ENCODE measurements at regions not wholly inside any gene's neighbourhood (a gene's known extent, or its start where the extent isn't known, plus 50 kb on each side); places are given as distances from the start of the nearest gene placed in this dataset.
A peak's percentile ranks its signal among the peaks of the same experiment; 100 is the strongest.

GRCh38 chr11:130601141-130601540 lies 152.7 kb downstream of the ADAMTS15 start:
- Histone ChIP-seq H3K9me3 (no peaks in the 10 kb centered on the region), H3K27me3 (no peaks in the 10 kb centered on the region), H3K4me3 (no peak overlapping the region), H3K4me1 (peaks cover 5% of the 10 kb centered on the region), H3K27ac (no peak overlapping the region), H3K36me3 (no peaks in the 10 kb centered on the region)
- peak; percentile 71 for ATAC-seq
- no peak for DNase-seq
- no peak for TF ChIP-seq CTCF (IDR thresholded peaks at IDR 0.05)
- intact Hi-C loops (cut with DNase I): no loop called here

DNA sequence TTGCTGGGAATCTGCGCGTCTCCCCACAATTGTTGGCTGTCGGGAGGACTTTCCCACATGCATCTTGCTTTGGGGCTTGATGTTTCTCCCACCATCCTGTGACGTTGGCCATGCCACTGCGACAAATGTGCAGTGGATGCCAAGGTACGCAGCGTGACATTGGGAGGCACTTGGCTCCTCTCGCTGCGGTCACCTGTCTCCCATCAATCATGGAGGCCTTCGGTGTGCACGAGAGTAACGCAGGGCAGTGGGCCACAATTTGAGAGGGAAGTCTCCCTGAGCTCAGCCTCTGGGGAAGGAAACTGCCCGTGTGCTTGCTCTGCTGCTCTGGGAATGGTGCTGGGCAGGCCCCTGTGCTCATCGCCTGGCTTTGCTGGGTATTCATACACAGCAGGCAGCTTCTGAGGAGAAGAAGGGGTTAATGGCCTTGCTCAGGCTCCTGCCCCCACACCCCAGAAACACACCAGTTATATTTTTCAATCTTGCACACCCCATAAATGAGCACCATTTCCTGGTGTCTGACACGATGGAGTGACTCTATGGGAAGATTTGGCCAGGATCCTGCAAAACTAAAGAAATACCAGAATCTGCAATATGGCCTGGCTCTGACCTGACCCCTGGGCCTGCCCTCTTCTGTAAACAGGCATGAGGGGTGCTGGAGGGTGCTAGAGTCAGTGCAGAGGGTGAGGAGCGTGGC lies 153.5 kb downstream of the ADAMTS15 start:
- H3K36me3 ChIP-seq: no peaks in the 10 kb centered on the region
- H3K27me3 ChIP-seq: no peaks in the 10 kb centered on the region
- peaks cover 5% of the 10 kb centered on the region for H3K4me1 ChIP-seq
- no peak overlapping the region for H3K4me3 ChIP-seq
- ATAC-seq: no peak
- H3K27ac ChIP-seq: no peak overlapping the region
- H3K9me3 ChIP-seq: no peaks in the 10 kb centered on the region
- no peak for TF ChIP-seq CTCF (IDR thresholded peaks at IDR 0.05)
- intact Hi-C loops (cut with DNase I): no loop called here
- no peak for DNase-seq

DNA sequence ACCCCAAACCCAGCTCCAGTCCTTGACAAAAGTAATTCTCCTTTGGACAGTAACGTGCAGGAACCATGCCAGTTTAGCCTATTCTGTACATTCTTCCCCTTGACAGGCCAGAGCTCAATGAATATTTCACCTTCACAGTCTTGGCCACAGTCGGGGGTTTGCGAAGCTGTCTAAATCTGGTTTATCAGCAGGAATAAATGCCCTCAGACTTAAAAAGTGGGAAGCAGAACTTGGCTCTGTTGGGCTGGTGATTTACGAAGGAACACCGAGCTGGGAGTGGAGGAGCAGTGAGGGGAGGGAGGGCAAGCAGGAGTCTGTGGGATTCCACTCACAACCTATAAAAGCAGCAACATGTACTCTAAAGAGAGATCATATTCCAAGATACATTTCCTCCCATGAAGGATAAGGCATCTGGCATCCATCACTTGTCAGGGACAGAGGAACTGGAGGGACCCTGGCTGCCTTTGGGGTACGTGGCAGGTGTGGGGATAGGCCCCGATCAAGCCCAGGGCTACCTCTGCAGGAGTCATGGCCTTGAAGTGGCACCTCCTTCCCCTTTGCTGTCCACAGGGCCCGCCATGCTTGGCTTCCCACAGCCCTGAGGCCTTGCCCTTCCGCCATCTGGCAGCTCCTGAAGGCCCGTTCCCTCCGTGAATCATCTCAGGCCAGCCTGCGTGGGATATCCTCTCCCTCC lies 154.3 kb downstream of the ADAMTS15 start:
- H3K4me3 ChIP-seq: no peak overlapping the region
- no peak for TF ChIP-seq CTCF (IDR thresholded peaks at IDR 0.05)
- intact Hi-C loops (cut with DNase I): no loop called here
- no peaks in the 10 kb centered on the region for H3K27me3 ChIP-seq
- no peaks in the 10 kb centered on the region for H3K9me3 ChIP-seq
- DNase-seq (no peak), ATAC-seq (no peak)
- peaks cover 5% of the 10 kb centered on the region for H3K4me1 ChIP-seq
- H3K36me3 ChIP-seq: no peaks in the 10 kb centered on the region
- H3K27ac ChIP-seq: no peak overlapping the region

DNA sequence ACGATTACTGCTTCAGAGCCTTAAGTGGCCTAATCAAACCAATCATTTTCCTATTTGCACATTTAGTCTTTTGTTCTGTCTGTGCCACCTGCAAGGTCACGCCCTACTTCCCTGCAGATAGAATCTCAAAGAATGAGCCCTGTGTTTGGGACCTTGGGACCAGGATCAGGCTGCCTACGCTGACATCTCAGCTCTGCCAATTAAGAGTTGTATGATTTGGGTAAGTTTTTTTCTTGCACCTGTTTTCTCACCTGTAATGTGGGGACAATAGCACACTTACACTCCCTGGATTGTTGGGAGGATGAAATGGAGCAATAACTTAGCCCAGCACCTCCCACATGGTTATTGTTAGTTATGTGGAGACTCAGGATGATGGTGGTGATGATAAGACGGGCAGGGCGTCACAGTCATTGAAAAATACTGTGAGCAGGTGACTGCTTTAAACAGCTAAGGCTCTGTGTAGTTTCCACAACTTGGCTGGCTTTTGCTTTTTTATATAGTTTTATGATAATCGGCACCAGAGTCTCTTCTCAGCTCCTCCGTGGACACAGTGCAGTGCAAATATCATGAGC lies 155.0 kb downstream of the ADAMTS15 start:
- H3K36me3 ChIP-seq: no peaks in the 10 kb centered on the region
- no peak overlapping the region for H3K27ac ChIP-seq
- H3K4me3 ChIP-seq: no peak overlapping the region
- TF ChIP-seq CTCF (IDR thresholded peaks at IDR 0.05): no peak
- no peak for DNase-seq
- H3K9me3 ChIP-seq: no peaks in the 10 kb centered on the region
- no peak for ATAC-seq
- intact Hi-C loops (cut with DNase I): no loop called here
- no peaks in the 10 kb centered on the region for H3K27me3 ChIP-seq
- H3K4me1 ChIP-seq: peaks cover 5% of the 10 kb centered on the region

DNA sequence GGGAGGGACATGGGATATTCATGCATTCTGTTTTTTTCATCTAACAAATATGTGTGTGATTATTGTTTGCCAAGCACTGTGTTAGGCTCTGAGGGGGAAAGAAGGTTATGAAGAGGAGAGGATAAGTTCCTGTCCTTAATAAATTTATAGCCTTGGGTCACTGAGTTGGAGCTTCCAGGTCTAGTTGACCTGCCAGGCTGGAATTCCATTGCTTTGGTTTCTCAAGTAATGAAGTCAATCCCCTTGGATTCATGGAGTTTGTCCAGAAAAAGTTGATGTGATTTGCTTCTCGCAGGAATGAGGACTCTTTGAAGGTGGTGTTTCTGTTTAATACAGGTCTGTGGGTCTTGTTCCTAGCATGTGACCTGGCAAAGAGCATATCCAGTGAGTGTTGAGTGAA lies 156.2 kb downstream of the ADAMTS15 start:
- ATAC-seq (no peak), DNase-seq (no peak)
- H3K4me3 ChIP-seq: no peak overlapping the region
- H3K27ac ChIP-seq: no peak overlapping the region
- H3K27me3 ChIP-seq: no peaks in the 10 kb centered on the region
- intact Hi-C loops (cut with DNase I): no loop called here
- TF ChIP-seq CTCF (IDR thresholded peaks at IDR 0.05): no peak
- no peaks in the 10 kb centered on the region for H3K36me3 ChIP-seq
- no peaks in the 10 kb centered on the region for H3K9me3 ChIP-seq
- peaks cover 5% of the 10 kb centered on the region for H3K4me1 ChIP-seq
